ENCODE measurements at regions not wholly inside any gene's neighbourhood (a gene's known extent, or its start where the extent isn't known, plus 50 kb on each side); places are given as distances from the start of the nearest gene placed in this dataset.

GRCh38 chr12:58026897-58027891 is 85.8 kb downstream of the ATP23 start:
- ChIA-PET POLR2A (no interaction called here), CTCF (no interaction called here)
- intact Hi-C loops (cut with micrococcal nuclease; ENCODE audit: unreplicated experiment), result no loop called here
- in situ Hi-C loops (cut with HindIII; ENCODE audit: low pct_unique_long_range_greater_than_20kb, low sequenced_read_pairs), result no loop called here
- no peak for DNase-seq (ENCODE audit: low read depth, low spot score)
- no peak for TF ChIP-seq SIN3A (IDR thresholded peaks at IDR 0.05; ENCODE audit: borderline replicate concordance, insufficient read depth, low read depth, low read length)
- TF ChIP-seq, protein P1, sequence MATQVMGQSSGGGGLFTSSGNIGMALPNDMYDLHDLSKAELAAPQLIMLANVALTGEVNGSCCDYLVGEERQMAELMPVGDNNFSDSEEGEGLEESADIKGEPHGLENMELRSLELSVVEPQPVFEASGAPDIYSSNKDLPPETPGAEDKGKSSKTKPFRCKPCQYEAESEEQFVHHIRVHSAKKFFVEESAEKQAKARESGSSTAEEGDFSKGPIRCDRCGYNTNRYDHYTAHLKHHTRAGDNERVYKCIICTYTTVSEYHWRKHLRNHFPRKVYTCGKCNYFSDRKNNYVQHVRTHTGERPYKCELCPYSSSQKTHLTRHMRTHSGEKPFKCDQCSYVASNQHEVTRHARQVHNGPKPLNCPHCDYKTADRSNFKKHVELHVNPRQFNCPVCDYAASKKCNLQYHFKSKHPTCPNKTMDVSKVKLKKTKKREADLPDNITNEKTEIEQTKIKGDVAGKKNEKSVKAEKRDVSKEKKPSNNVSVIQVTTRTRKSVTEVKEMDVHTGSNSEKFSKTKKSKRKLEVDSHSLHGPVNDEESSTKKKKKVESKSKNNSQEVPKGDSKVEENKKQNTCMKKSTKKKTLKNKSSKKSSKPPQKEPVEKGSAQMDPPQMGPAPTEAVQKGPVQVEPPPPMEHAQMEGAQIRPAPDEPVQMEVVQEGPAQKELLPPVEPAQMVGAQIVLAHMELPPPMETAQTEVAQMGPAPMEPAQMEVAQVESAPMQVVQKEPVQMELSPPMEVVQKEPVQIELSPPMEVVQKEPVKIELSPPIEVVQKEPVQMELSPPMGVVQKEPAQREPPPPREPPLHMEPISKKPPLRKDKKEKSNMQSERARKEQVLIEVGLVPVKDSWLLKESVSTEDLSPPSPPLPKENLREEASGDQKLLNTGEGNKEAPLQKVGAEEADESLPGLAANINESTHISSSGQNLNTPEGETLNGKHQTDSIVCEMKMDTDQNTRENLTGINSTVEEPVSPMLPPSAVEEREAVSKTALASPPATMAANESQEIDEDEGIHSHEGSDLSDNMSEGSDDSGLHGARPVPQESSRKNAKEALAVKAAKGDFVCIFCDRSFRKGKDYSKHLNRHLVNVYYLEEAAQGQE (IDR thresholded peaks at IDR 0.05; ENCODE audit: insufficient read depth in 1 of 2, low read depth in 2 of 2, low read length in 1 of 2), result no peak
- TF ChIP-seq POLR2AphosphoS5 (IDR thresholded peaks at IDR 0.05; ENCODE audit: low read depth, low read length), result no peak
- no peak for TF ChIP-seq TCF7L2 (IDR thresholded peaks at IDR 0.05; ENCODE audit: low read depth, low read length)
- TF ChIP-seq CTCF (IDR thresholded peaks at IDR 0.05), result no peak
- H3K27ac ChIP-seq (ENCODE audit: low read length), result no peak overlapping the region
- H3K4me1 ChIP-seq (ENCODE audit: control insufficient read depth, insufficient read depth, low read length), result no peaks in the 10 kb centered on the region
- no peaks in the 10 kb centered on the region for H3K36me3 ChIP-seq (ENCODE audit: control insufficient read depth, insufficient read depth, low read length)
- BruUV-seq (replicated peaks), result no TSS peak
- H3K4me3 ChIP-seq (ENCODE audit: low read depth in 2 of 2, low read length in 2 of 2), result no peak overlapping the region
- no peak for ATAC-seq
- no peaks in the 10 kb centered on the region for H3K9me3 ChIP-seq (ENCODE audit: control insufficient read depth, insufficient read depth, low read depth, low read length)
- no peaks in the 10 kb centered on the region for H3K27me3 ChIP-seq (ENCODE audit: control insufficient read depth, insufficient read depth, low read length)

- no peak for TF ChIP-seq SIN3A (IDR thresholded peaks at IDR 0.05; ENCODE audit: borderline replicate concordance, insufficient read depth, low read depth, low read length)
- no peak for TF ChIP-seq CTCF (IDR thresholded peaks at IDR 0.05)
- TF ChIP-seq POLR2AphosphoS5 (IDR thresholded peaks at IDR 0.05; ENCODE audit: low read depth, low read length), result no peak
- TF ChIP-seq, protein P1 (IDR thresholded peaks at IDR 0.05; ENCODE audit: insufficient read depth in 1 of 2, low read depth in 2 of 2, low read length in 1 of 2), result no peak
- TF ChIP-seq TCF7L2 (IDR thresholded peaks at IDR 0.05; ENCODE audit: low read depth, low read length), result no peak
- DNase-seq (ENCODE audit: low read depth, low spot score), result no peak
- no peak overlapping the region for H3K27ac ChIP-seq (ENCODE audit: low read length)
- in situ Hi-C loops (cut with HindIII; ENCODE audit: low pct_unique_long_range_greater_than_20kb, low sequenced_read_pairs), result no loop called here
- H3K4me1 ChIP-seq (ENCODE audit: control insufficient read depth, insufficient read depth, low read length), result no peaks in the 10 kb centered on the region
- no TSS peak for BruUV-seq (replicated peaks)
- ATAC-seq, result no peak
- no peaks in the 10 kb centered on the region for H3K27me3 ChIP-seq (ENCODE audit: control insufficient read depth, insufficient read depth, low read length)
- ChIA-PET CTCF (no interaction called here), POLR2A (no interaction called here)
- intact Hi-C loops (cut with micrococcal nuclease; ENCODE audit: unreplicated experiment), result no loop called here
- no peaks in the 10 kb centered on the region for H3K9me3 ChIP-seq (ENCODE audit: control insufficient read depth, insufficient read depth, low read depth, low read length)
- no peak overlapping the region for H3K4me3 ChIP-seq (ENCODE audit: low read depth in 2 of 2, low read length in 2 of 2)
- H3K36me3 ChIP-seq (ENCODE audit: control insufficient read depth, insufficient read depth, low read length), result no peaks in the 10 kb centered on the region
Measured at GRCh38 chr12:58028294-58028693, 86.9 kb downstream of the ATP23 start.

Data from Panc1 (cell line).